K562 (cell line): ENCODE measurements at regions not wholly inside any gene's neighbourhood (a gene's known extent, or its start where the extent isn't known, plus 50 kb on each side); places are given as distances from the start of the nearest gene placed in this dataset.

Experiments used
- POLR2G ChIP-seq: fragments of 200-400 bp; formaldehyde crosslinking; IDR thresholded peaks from 2 replicates; pipeline ENCODE4 v1.6.1; 2017; ENCODE audit warnings: low read depth, mild to moderate bottlenecking, antibody characterized with exemption, low read length, moderate library complexity
- SRSF7 ChIP-seq: fragments of 200-400 bp; formaldehyde crosslinking; optimal IDR thresholded peaks from 2 replicates; pipeline ENCODE3; 2017; ENCODE audit warnings: mild to moderate bottlenecking, low read depth, low read length
- TSC22D4 ChIP-seq: fragments of 450-650 bp; IDR thresholded peaks from 2 replicates; pipeline ENCODE4 v1.6.1; 2016; ENCODE audit warnings: missing genetic modification characterization, missing biosample characterization, control low read depth
- TF ChIP-seq, protein P1 (sequence below): sonication (generic); formaldehyde crosslinking; IDR thresholded peaks from 2 replicates; pipeline ENCODE4 v1.8.1; 2023; ENCODE audit warnings: mild to moderate bottlenecking, missing genetic modification reagents
- TF ChIP-seq, protein P2 (sequence below): fragments of 250-450 bp; sonication (Bioruptor Pico); IDR thresholded peaks from 2 replicates; pipeline ENCODE4 v1.8.0; 2021; ENCODE audit warnings: mild to moderate bottlenecking, moderate library complexity
- TF ChIP-seq, protein P3 (sequence below): fragments of 450-650 bp; formaldehyde crosslinking; IDR thresholded peaks from 2 replicates; pipeline ENCODE4 v1.4.0; 2022; ENCODE audit warnings: missing genetic modification characterization

DNA sequence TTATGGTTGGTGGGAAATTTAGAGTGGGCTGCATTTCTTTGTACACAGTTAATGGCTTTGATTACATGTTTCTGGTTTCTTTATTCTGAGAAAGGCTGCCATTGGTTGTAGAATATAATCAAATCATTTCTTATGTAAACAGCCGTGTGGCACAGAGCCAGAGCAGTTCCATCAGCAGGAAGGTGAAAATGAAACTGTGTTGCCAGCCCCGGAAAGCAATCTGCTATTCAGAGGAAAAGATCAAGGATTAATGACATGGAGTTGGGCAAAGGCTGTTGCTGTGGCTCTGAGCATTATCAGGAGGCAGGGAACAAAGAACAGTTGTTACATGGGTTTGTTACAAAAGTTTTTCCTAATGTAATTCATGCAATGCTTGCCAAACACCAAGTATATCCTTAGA is 74.2 kb upstream of the ZNF716 start (continued):
- TF ChIP-seq, protein P1, sequence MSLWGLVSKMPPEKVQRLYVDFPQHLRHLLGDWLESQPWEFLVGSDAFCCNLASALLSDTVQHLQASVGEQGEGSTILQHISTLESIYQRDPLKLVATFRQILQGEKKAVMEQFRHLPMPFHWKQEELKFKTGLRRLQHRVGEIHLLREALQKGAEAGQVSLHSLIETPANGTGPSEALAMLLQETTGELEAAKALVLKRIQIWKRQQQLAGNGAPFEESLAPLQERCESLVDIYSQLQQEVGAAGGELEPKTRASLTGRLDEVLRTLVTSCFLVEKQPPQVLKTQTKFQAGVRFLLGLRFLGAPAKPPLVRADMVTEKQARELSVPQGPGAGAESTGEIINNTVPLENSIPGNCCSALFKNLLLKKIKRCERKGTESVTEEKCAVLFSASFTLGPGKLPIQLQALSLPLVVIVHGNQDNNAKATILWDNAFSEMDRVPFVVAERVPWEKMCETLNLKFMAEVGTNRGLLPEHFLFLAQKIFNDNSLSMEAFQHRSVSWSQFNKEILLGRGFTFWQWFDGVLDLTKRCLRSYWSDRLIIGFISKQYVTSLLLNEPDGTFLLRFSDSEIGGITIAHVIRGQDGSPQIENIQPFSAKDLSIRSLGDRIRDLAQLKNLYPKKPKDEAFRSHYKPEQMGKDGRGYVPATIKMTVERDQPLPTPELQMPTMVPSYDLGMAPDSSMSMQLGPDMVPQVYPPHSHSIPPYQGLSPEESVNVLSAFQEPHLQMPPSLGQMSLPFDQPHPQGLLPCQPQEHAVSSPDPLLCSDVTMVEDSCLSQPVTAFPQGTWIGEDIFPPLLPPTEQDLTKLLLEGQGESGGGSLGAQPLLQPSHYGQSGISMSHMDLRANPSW, result no peak
- no peak for TF ChIP-seq TSC22D4 (tag)
- TF ChIP-seq, protein P2, sequence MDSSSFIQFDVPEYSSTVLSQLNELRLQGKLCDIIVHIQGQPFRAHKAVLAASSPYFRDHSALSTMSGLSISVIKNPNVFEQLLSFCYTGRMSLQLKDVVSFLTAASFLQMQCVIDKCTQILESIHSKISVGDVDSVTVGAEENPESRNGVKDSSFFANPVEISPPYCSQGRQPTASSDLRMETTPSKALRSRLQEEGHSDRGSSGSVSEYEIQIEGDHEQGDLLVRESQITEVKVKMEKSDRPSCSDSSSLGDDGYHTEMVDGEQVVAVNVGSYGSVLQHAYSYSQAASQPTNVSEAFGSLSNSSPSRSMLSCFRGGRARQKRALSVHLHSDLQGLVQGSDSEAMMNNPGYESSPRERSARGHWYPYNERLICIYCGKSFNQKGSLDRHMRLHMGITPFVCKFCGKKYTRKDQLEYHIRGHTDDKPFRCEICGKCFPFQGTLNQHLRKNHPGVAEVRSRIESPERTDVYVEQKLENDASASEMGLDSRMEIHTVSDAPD, result no peak
- TF ChIP-seq, protein P3, sequence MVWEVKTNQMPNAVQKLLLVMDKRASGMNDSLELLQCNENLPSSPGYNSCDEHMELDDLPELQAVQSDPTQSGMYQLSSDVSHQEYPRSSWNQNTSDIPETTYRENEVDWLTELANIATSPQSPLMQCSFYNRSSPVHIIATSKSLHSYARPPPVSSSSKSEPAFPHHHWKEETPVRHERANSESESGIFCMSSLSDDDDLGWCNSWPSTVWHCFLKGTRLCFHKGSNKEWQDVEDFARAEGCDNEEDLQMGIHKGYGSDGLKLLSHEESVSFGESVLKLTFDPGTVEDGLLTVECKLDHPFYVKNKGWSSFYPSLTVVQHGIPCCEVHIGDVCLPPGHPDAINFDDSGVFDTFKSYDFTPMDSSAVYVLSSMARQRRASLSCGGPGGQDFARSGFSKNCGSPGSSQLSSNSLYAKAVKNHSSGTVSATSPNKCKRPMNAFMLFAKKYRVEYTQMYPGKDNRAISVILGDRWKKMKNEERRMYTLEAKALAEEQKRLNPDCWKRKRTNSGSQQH (CRISPR knock-in tag), result no peak
- no peak for TF ChIP-seq POLR2G
- no peak for TF ChIP-seq SRSF7
